ENCODE measurements at regions not wholly inside any gene's neighbourhood (a gene's known extent, or its start where the extent isn't known, plus 50 kb on each side); places are given as distances from the start of the nearest gene placed in this dataset.

DNA sequence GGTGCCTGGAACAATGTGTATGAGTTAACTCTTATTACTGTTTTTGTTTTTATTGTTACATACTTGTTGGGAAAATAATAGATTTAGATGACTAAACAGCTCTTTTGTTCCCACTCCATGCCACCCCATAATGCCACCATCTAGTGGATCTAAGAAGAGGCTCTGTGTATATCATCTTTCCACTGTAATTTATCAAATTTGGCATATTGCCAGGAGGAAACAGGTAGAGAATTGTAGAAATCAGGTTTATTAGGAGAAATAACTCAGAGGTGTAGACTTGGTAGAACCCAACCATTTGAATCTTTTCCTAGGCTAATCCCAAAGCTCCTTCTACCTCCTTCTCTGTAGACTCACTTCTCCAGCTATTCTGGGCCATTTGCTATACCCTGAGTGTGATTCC, 150.6 kb downstream of the GATB start:
- no peak for TF ChIP-seq POLR2A (IDR thresholded peaks at IDR 0.05; ENCODE audit: low read depth, low read length)
- TF ChIP-seq, protein P1, sequence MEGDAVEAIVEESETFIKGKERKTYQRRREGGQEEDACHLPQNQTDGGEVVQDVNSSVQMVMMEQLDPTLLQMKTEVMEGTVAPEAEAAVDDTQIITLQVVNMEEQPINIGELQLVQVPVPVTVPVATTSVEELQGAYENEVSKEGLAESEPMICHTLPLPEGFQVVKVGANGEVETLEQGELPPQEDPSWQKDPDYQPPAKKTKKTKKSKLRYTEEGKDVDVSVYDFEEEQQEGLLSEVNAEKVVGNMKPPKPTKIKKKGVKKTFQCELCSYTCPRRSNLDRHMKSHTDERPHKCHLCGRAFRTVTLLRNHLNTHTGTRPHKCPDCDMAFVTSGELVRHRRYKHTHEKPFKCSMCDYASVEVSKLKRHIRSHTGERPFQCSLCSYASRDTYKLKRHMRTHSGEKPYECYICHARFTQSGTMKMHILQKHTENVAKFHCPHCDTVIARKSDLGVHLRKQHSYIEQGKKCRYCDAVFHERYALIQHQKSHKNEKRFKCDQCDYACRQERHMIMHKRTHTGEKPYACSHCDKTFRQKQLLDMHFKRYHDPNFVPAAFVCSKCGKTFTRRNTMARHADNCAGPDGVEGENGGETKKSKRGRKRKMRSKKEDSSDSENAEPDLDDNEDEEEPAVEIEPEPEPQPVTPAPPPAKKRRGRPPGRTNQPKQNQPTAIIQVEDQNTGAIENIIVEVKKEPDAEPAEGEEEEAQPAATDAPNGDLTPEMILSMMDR (conservative IDR thresholded peaks at IDR 0.05; ENCODE audit: low read depth, low read length), result no peak
- no peak for TF ChIP-seq MAFK (IDR thresholded peaks at IDR 0.05; ENCODE audit: low read depth, low read length)

Measured in IMR-90 (cell line).